ENCODE measurements at regions not wholly inside any gene's neighbourhood (a gene's known extent, or its start where the extent isn't known, plus 50 kb on each side); places are given as distances from the start of the nearest gene placed in this dataset.

DNA sequence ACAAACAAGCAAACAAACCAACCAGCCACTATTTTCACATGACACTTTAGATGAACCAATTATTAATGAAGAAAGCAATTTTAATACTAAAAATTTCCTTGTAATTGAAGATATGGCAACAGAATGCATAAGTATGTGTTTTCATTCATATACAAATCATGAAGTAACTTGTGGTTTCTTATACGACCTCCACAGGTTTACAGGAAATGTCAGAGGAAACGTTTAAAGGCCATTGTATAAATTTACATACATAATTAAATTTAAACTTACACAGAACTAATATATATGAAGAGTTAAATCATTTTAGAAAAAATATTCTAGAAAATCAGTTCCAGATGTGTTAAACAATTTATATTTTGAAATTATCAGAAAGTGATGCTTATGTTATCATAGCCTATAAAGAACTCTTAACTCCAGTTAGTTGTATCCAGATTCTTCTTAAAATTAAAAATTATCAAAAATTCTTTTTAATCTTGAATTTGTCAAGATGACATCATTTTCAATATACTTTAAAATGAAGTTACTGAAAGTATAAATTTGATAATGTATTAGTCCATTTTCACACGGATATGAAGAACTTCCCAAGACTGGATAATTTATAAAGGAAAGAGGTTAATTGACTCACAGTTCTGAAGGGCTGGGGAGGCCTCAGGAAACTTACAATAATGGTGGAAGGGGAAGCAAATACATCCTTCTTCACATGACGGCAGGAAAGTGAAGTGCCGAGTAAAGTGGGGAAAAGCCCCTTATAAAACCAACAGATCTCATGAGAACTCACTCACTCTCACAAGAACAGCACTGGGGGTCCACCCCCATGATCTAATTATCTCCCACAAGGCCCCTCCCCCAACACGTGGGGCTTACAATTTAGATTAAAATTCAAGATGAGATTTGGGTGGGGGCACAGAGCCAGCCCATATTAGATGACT lies 192.0 kb downstream of the PIK3R1 start:
- no peak for DNase-seq (ENCODE audit: low read depth, low spot score)

DNA sequence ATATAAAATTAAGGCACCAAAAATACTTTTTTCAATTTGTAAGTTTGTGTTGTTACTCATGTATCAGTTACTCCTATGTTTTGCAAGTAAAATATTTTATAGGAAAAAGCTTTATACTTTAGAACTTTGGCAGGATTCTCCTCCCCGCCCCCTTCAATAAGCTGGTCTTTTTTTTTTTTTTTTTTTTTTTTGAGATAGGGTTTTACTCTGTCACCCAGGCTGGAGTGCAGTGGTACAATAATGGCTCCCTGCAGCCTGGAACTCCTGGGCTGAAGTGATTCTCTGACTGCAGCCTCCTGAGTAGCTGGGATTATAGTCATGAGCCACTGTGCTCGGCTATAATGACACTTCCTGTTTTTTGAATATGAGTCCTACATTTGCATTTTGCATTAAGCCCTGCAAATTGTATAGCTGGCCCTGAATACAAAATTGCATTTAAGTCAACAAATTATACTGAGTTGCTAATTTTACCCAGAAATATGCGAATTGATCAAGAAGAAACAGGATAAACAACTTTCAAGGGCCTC lies 192.9 kb downstream of the PIK3R1 start:
- DNase-seq (ENCODE audit: low read depth, low spot score): no peak

DNA sequence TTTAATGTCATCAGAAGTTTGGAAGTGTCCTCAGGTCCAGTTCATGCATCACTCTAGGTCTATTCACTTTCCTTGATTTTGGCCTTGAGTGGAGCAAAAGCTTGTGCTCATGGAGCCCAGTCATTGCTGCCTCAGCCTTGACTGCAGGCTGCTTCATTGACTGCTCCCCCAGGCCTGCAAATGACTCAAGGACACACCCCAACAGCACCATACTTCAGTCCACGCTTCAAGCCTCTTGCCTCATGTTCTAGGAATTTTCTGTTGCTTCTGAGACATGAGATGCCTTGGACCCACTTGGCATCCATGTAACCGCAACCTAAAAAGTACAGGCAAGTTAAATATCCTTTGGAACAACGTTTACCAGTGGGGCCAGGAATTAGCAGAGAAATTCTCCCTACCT lies 193.7 kb downstream of the PIK3R1 start:
- DNase-seq (ENCODE audit: low read depth, low spot score): peak; percentile 37

DNA sequence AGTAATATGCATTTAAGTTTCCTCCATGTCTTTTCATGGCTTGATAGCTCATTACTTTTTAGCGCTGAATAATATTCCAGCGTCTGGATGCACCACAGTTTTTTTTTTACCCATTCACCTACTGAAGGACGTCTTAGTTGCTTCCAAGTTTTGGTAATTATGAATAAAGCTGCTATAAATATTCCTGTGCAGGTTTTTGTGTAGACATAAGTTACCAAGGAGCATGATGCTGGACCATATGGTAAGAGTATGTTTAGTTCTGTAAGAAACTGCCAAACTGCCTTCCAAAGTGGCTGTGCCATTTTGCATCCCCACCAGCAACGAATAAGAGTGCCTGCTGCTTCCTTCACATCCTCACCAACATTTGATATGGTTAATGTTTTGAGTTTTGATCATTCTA lies 195.6 kb downstream of the PIK3R1 start:
- no peak for DNase-seq (ENCODE audit: low read depth, low spot score)

DNA sequence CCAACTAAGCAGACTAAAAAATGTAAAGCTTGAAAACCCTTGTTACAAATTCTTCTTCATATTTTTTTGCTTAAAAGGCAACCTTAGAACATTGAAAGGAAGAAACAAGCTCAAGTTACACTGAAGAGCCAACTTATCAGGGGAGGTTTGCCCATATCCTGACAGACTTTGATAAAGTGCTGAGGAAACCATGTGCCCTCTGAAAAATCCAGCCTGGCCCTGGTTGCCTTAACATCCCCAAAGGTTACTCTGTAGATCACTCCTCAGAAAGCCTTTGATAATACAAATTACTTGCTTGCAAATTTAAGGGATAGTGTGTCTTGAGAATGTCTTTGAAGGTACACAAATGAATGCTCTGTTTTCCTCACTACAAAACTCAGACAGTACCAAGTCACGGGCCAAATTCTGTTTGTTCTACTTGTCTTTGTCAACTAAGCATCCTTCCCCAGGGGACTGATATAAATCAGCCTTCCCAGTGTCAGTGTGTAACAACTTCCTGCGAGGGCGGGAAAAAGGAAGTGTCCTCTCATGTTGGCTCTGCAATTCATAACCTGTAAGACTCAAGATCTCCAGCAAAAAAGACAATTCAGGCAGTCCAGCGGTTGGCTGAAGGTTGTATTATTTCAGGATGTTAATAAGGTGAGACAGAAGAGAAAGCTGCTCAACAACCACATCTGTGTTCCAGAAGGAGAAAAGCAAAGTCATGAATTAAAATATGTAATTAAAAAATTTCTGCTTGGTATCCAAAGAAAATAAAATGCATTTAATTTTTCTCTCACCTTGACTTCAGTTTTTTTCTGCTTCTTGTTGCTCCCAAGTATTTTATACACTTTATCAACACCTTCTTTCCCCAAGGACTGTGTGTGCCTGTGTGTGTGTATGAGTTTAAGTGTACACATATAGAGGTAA lies 199.9 kb downstream of the PIK3R1 start:
- DNase-seq (ENCODE audit: low read depth, low spot score): no peak

DNA sequence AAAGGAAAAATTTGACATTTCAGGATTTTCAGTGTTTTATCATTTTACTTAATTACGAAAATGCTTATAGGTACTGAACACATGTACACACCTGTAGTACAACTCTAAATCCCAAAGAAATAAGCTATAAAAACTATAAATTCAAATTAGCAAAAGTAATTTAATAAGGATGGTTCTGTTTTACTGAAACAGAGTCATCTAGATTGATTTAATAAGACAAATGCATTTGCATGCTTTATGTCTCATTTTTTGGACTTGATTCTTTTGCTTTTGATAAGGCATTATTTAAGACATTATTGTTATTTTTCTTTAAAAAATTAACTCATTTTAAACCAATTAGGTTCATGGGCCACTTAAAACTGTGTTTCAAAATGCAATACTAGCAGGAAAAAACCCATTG lies 201.2 kb downstream of the PIK3R1 start:
- no peak for DNase-seq (ENCODE audit: low read depth, low spot score)

DNA sequence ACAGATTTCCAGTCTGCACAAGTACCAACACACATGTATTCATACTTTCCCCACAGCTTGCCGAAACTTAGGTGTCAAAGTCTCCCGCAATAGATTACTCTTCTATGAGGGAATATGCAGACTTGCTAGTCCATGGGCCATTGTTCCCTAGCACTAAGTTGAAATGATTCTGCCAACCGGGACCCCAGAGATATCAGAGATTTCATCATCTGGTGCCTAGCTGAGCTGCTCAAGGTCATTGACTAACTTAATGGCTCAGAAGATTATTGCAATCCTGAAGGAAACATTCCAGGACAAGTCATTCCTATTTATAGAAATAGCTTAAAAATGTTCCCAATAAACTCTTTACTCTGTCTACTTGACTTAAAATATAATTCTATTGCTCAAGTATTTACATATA lies 202.6 kb downstream of the PIK3R1 start:
- no peak for DNase-seq (ENCODE audit: low read depth, low spot score)

DNA sequence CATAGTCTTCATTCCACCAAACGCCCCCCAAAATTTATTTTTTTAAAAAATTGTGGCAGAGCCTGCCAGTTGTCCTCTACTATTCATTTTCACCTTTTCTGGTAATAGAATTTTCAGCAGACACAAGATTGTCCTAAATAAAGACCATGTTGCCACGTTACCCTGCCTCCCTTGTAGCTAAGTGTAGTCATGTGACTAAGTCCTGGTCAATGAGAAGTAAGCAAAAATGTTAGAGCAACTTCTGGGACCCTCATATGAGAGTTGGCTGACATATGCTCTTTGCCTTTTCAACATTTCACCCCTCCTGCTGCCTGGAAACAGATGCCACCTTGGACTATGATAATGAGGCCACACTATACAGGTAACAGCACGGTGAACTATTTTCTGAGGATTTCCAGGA lies 203.1 kb downstream of the PIK3R1 start:
- no peak for DNase-seq (ENCODE audit: low read depth, low spot score)

DNA sequence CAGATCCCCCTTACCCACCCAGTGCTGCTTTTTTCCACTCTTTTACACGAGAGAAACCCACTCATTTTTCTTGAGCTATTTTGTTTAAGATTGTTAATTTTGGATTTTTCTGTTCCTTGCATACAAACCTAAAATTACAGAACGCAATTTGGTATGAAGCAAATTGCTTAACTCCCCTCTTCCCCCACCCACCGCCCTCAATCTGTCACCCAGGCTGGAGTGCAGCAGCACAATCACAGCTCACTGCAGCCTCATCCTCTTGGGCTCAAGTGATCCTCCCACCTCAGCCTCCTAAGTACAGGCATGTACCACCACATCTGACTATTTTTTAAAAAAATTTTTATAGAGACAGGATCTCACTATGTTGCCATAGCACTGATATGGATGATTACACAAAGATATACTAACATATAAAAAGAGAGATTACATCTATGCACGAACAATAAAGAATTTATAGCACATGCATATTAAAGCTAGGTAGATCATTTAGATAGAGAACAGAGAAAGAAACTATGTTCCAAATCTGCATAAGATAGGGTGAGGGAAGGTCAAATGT lies 203.6 kb downstream of the PIK3R1 start:
- DNase-seq (ENCODE audit: low read depth, low spot score): no peak

DNA sequence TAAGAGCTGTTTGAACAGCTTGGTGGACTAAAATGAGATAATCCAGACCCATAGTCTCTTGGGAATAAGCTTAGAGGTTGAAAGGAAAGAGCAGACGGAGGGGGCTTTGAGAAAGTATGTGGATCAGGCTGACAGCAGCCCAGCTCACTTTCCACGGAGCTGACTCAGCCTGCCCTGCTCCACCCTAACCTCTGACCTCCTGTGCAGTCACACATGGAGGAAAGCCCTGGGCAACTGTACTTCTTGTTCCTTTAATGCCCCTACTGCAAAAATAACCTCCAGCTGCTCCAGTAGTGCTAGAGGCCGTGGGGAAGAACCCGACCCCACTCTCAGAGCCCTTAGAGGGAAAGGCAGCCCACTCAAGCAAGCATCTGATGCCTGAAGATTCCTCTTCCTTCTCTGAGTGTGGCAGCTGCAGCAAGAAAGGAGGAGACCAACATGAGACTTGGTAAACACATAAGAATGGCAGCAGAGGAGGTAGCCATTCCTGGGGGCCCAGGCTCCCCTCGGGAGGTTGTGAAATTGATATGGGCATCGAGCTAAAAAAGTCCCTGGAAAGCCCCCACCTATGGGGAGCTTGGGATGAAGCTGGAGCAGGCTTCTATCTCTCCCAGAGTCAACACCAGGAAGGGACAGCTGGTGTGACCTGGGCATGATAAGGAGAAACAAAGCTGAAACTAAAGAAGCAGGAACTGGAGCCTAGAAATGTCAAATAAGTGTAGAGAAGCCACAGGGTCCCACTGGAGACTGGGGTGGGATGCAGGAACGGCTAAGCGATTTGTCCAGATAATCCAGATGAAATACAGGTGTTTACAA lies 204.3 kb downstream of the PIK3R1 start:
- no peak for DNase-seq (ENCODE audit: low read depth, low spot score)

DNA sequence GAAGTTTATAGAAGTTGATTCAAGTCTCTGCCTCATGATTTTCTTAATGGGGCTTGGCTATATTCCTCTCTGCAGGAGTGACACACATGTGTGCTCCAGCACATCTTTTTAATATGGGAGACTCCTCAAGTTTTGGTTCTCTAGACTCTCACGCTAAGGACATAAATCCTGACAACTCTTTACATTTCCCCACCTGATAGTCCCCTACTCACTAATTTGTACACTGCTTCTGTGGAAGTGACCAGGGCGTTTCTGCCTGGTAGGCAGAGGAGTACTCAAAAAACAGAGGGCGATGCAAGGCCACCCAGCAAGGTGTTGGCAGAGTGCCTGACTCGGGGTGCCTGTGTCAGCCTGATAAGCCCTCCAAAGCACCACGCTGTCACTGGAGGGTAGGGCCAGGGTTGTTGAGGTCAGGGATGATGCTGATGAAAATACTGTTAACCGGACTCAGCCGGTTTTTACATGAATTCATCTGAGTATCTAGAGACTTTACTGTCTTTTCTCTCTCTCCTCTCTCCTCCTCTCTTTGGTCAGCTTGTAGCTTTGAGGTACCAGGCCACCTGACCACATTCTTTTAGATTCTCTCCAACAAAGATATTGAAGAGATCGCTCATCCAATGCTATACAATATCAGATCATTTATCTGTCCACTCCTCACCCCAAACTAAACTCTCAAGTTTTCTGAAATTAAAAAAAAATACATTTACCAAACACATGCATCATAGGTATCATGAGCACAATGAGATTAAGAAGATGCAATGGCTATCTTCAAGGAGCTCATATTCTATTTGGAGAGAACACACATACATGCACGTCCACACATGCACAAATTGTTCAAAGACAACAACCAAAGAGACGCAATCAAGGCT lies 205.2 kb downstream of the PIK3R1 start:
- DNase-seq (ENCODE audit: low read depth, low spot score): no peak

DNA sequence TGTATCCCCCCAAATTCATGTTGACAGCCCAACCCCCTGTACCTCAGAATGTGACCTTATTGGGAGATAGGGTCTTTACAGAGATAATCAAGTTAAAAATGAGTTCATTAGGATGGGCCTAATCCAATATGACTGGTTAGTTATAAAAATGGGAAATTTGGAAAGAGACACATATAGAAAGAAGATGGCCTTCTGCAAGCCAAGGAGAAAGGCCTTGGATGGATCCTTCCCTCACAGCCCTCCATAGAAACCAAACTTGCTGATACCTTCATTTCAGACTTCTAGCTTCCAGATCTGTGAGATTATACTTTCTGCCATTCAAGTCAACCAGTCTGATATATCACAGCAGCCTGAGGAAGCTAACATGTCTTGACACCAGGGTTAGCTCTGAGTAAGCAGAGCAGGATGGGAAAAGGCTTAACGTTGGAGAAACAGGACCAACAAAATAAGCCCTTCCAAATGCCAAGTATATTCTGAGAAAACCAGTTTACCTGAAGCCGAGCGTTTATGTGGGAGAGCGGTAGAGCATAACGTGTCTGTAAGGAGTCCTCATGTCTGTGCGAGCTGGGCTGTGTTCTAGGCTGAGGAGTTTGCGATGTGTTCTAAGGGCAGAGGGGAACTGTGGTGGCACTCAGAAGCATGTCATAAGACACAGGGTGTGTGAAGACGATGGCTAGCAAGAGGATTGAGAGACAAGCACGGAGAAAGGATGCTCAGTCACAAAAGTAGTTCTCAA lies 206.1 kb downstream of the PIK3R1 start:
- no peak for DNase-seq (ENCODE audit: low read depth, low spot score)

DNA sequence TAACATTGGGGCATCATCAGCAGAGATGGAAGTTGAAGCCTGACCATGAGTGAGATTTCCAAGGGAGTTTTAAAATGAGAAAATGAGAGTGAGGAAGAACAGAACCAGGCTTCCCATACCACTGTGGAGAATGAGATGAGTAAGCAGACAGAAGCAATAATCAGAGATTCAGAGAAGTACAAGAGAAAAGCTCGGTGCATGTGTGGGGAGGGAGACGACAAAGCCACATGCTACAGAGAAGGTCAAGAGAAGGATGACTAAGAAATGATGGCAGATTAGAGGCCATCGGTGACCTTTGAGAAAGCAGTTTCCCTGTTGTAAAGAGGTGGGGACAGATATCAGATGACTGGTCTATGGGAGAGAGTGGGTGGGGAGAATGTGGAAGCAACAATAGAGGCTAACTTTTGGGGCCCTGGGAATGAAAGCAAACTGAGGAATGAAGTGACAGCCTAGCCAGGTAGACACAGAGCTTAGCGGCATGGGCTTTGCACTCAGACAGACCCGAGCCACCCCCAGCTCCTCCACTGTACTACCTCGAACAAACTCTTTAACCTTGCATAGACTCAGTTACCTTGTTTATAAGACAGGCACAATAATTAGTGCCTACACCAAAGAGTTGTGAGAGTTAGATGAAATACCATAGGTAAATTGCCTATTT lies 207.7 kb downstream of the PIK3R1 start:
- no peak for DNase-seq (ENCODE audit: low read depth, low spot score)

DNA sequence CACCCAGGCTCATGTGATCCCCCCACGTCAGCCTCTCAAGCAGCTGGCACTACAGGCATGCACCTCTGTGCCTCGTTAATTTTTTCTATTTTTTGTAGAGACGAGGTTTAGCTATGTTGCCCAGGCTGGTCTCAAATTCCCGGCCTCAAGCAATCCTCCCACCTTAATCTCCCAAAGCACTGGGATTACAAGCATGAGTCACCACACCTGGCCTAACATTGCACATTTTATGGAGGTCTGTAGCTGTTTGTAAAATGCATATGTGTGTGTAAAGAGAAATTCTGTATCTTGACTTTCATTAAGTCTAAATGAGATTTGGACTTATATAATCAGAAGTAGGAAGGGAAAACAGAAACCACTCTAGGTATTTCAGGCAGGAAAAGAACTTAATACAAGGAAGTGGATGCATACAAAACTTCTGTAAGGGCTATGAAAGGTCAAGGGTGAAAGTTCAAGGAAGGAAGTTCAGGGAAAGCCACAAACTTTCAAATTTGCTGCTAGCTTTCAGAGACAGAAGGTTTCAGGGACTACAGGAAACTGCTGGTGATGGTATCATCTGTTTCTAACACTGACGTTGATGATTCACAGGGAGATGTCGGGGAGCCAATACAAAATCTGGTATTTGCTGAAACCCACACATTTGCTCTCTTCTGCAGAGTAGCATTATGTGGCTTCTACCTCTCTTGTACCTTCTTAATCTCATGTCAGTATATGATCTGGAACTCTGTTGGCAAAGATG lies 209.4 kb downstream of the PIK3R1 start:
- no peak for DNase-seq (ENCODE audit: low read depth, low spot score)

DNA sequence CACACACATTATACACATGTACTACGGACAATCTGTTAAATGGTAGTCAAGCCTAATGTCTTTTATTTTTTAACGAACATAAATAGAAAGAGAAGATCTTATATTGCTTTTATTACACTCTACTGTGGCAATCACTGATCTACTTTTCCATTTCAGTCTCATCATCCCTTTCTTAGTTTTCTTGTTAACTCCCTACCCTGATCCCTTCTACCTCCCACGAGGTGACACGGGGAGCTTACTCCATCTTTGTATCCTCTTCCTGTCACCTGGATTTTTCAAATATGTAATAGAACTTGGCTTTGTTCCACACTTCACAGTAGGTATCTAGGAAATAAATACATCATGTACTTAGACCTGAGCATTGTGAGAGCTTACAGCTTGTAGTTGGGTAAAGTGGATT lies 211.0 kb downstream of the PIK3R1 start:
- no peak for DNase-seq (ENCODE audit: low read depth, low spot score)

DNA sequence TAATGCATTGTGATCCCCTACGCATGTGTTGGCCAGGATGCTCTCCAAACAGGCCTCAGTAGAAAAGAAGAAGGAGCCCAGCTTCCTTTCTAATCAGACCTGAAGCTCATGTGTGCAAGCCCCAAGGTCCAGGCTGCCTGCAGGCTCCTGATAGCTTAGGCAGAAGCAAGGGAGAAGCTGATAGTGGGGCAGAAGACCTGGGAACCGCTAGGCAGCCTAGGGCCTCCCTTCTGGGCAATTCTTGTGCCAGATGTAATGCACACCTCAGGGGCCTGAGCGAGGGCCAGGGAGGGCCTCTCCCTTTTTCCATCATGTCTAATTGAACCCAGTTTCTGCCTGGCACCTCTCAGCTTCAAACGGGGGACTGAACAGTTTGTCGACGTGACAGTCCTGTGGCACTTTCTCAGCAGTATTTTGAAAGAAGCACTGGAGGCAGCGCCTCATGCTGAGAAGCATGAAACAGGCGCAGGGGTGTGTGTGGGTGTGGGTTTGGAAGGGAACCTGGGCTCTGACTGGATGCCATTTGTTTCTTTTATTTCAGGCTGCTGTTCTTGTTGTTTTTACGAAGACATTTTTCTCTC lies 212.8 kb downstream of the PIK3R1 start:
- DNase-seq (ENCODE audit: low read depth, low spot score): no peak

DNA sequence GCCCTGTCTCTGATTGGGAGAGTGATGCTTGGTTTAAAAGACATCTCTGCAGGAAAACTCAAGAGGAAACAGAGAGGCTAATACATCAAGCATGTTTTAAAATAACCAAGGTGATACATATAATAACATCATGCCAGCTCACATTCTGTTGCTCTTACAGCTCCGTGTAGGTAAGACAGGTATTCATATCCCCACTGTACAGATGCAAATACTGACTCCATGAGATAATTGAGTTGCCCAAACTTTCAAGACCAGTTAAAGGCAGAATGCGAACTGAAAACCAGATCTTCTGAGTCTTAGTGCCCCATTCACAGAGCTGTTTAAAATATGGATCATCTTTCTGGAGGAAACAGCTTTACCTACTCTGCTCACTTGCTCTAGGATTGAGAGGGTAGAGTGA lies 214.0 kb downstream of the PIK3R1 start:
- no peak for DNase-seq (ENCODE audit: low read depth, low spot score)

DNA sequence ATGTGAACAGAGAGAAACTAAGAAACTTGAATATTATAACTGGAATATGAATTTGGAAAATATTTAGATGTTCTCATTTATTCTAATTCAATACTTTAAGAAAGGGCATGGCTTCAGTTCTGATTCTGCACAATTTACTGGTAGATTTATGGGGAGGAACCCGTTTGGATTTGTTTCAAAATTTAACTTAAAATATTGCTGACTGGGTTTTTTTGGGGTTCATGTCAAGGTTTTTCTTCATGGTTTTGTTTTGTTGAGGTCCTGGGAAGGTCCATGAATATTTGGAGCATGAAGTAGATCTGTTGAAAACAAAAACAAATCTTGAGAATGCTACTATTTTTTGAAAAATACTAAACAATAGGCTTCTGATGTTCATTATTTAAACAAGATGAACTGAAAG lies 214.7 kb downstream of the PIK3R1 start:
- no peak for DNase-seq (ENCODE audit: low read depth, low spot score)

Data from astrocyte of the hippocampus (primary cell).